ENCODE measurements at regions not wholly inside any gene's neighbourhood (a gene's known extent, or its start where the extent isn't known, plus 50 kb on each side); places are given as distances from the start of the nearest gene placed in this dataset.
"Not testable (repeated sequence)": the region's sequence is repeated elsewhere in the genome, so short reads cannot be mapped to it uniquely, and the experiment has no call there.

DNA sequence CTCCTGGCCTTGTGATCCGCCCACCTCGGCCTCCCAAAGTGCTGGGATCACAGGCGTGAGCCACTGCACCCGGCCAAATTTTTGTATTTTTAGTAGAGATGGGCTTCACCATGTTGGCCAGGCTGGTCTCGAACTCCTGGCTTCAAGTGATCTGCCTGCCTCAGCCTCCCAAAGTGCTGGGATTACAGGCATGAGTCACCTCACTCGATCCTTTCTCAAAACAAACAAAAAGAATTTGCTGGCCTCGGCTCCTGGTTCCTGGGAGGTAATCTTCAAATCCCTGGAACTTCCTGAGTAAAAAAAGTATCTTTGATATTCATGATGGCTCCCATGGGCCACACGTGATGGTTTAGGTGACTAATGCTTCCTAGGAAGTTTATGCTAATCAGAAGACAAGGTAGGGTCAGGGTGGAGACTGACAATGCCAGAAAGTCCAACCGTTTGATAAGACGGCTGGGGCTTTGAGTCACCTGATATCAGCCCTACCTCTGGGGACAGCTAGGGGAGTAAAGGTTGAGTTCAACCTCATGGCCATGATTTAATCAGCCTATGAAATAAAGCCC is 113.1 kb upstream of the NEK6 start:
- TF ChIP-seq GABPA (IDR thresholded peaks at IDR 0.05; ENCODE audit: low read depth); SPI1 (IDR thresholded peaks at IDR 0.05; ENCODE audit: borderline replicate concordance, low read depth); POLR2AphosphoS5 (IDR thresholded peaks at IDR 0.05; ENCODE audit: low read depth): not testable (repeated sequence)
- TF ChIP-seq, protein P1, sequence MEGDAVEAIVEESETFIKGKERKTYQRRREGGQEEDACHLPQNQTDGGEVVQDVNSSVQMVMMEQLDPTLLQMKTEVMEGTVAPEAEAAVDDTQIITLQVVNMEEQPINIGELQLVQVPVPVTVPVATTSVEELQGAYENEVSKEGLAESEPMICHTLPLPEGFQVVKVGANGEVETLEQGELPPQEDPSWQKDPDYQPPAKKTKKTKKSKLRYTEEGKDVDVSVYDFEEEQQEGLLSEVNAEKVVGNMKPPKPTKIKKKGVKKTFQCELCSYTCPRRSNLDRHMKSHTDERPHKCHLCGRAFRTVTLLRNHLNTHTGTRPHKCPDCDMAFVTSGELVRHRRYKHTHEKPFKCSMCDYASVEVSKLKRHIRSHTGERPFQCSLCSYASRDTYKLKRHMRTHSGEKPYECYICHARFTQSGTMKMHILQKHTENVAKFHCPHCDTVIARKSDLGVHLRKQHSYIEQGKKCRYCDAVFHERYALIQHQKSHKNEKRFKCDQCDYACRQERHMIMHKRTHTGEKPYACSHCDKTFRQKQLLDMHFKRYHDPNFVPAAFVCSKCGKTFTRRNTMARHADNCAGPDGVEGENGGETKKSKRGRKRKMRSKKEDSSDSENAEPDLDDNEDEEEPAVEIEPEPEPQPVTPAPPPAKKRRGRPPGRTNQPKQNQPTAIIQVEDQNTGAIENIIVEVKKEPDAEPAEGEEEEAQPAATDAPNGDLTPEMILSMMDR (IDR thresholded peaks at IDR 0.05; ENCODE audit: insufficient read depth, low read length): not testable (repeated sequence)
